AG10803 (cell line): ENCODE measurements at regions not wholly inside any gene's neighbourhood (a gene's known extent, or its start where the extent isn't known, plus 50 kb on each side); places are given as distances from the start of the nearest gene placed in this dataset.

Source experiments
- DNase-seq: peaks from one replicate; pipeline ENCODE4 v3.0.0; 2010; ENCODE audit warnings: low read depth
- H3K4me3 ChIP-seq: 2 replicates; pipeline ENCODE4 v1.5.1; 2011; ENCODE audit warnings: mild to moderate bottlenecking, low read length, control low read depth
- CTCF ChIP-seq: conservative IDR thresholded peaks from 2 replicates; pipeline ENCODE4 v1.5.1; 2011; ENCODE audit warnings: mild to moderate bottlenecking, low read length, control low read depth, inconsistent platforms

- no peak for TF ChIP-seq CTCF
- DNase-seq = no peak
- no peak overlapping the region for H3K4me3 ChIP-seq
Measured at GRCh38 chr14:35989736-35990135, 163.6 kb downstream of the BRMS1L start.

- no peak for DNase-seq
- H3K4me3 ChIP-seq = no peak overlapping the region
- no peak for TF ChIP-seq CTCF
Measured at GRCh38 chr14:35988972-35989690, 163.0 kb downstream of the BRMS1L start.

GRCh38 chr14:35988550-35988949 lies 162.4 kb downstream of the BRMS1L start:
- no peak for DNase-seq
- H3K4me3 ChIP-seq = no peak overlapping the region
- TF ChIP-seq CTCF = no peak

GRCh38 chr14:35987731-35988130 lies 161.6 kb downstream of the BRMS1L start:
- TF ChIP-seq CTCF = no peak
- DNase-seq = no peak
- H3K4me3 ChIP-seq = no peak overlapping the region

- TF ChIP-seq CTCF = no peak
- no peak overlapping the region for H3K4me3 ChIP-seq
Measured at GRCh38 chr14:35986219-35986573, 160.1 kb downstream of the BRMS1L start.

GRCh38 chr14:35985474-35986218 lies 159.5 kb downstream of the BRMS1L start:
- TF ChIP-seq CTCF = no peak
- no peak for DNase-seq
- no peak overlapping the region for H3K4me3 ChIP-seq

More at GRCh38 chr14:35986219-35986573, 160.1 kb downstream of the BRMS1L start:
- no peak for DNase-seq

GRCh38 chr14:35979531-35979930 lies 153.4 kb downstream of the BRMS1L start:
- TF ChIP-seq CTCF = no peak
- DNase-seq = no peak
- H3K4me3 ChIP-seq = no peak overlapping the region
